Mesenchymal stem cell (in vitro differentiated cells and primary cell): ENCODE measurements at regions not wholly inside any gene's neighbourhood (a gene's known extent, or its start where the extent isn't known, plus 50 kb on each side); places are given as distances from the start of the nearest gene placed in this dataset.

Source experiments
- DNase-seq: peaks from one replicate; pipeline ENCODE4 v3.0.0-alpha.2; 2013
- H2AFZ ChIP-seq: one replicate; pipeline ENCODE4 v1.6.1; 2013; ENCODE audit warnings: low read depth, mild to moderate bottlenecking, control low read depth, inconsistent platforms, low read length, moderate library complexity
- H2AK5ac ChIP-seq: 2 replicates; pipeline ENCODE4 v1.6.1; 2013; ENCODE audit warnings: low read length, moderate library complexity, mild to moderate bottlenecking, inconsistent platforms; ENCODE audit not compliant: severe bottlenecking
- H2BK120ac ChIP-seq: one replicate; pipeline ENCODE4 v1.6.1; 2013; ENCODE audit warnings: low read depth, mild to moderate bottlenecking, inconsistent platforms, low read length, moderate library complexity
- H2BK12ac ChIP-seq, 2 experiments: one replicate each; pipeline ENCODE4 v1.6.1; 2013; ENCODE audit warnings: inconsistent platforms in 2 of 2, low read length in 2 of 2, mild to moderate bottlenecking in 2 of 2, moderate library complexity in 2 of 2, control low read depth in 1 of 2
- H2BK15ac ChIP-seq: one replicate; pipeline ENCODE4 v1.6.1; 2013; ENCODE audit warnings: mild to moderate bottlenecking, low read depth, inconsistent platforms; ENCODE audit not compliant: poor library complexity, severe bottlenecking
- H2BK5ac ChIP-seq: 2 replicates; pipeline ENCODE4 v1.6.1; 2013; ENCODE audit warnings: low read depth, mild to moderate bottlenecking, low read length, control low read depth, inconsistent platforms; ENCODE audit not compliant: poor library complexity, severe bottlenecking
- H3K14ac ChIP-seq, 2 experiments: one replicate each; pipeline ENCODE4 v1.6.1; 2013; ENCODE audit warnings: inconsistent platforms in 2 of 2, low read length in 2 of 2, control low read depth in 1 of 2, mild to moderate bottlenecking in 1 of 2, moderate library complexity in 1 of 2
- H3K18ac ChIP-seq, 2 experiments: one replicate each; pipeline ENCODE4 v1.6.1; 2013; ENCODE audit warnings: inconsistent platforms in 2 of 2, low read length in 2 of 2, control low read depth in 1 of 2, low read depth in 1 of 2, mild to moderate bottlenecking in 1 of 2
- H3K23ac ChIP-seq, 2 experiments: one replicate each; pipeline ENCODE4 v1.6.1; 2013; ENCODE audit warnings: inconsistent platforms in 2 of 2, low read length in 2 of 2, mild to moderate bottlenecking in 2 of 2, moderate library complexity in 2 of 2, control low read depth in 1 of 2
- H3K27ac ChIP-seq: 2 replicates; pipeline ENCODE4 v1.5.1; 2013; ENCODE audit warnings: mild to moderate bottlenecking, moderate library complexity, low read length, control low read depth, inconsistent platforms; ENCODE audit not compliant: poor library complexity, severe bottlenecking
- H3K27me3 ChIP-seq, 2 experiments: 2 replicates each; pipeline versions ENCODE4 v1.6.1 to v1.7.0; 2013; ENCODE audit warnings: low read length in 2 of 2, mild to moderate bottlenecking in 2 of 2, moderate library complexity in 2 of 2, control low read depth in 1 of 2, inconsistent platforms in 1 of 2; ENCODE audit not compliant: control insufficient read depth in 1 of 2, insufficient read depth in 1 of 2
- H3K36me3 ChIP-seq, 2 experiments: 2 replicates each; pipeline versions ENCODE4 v1.6.1 to v1.7.0; 2013; ENCODE audit warnings: low read length in 2 of 2, control low read depth in 1 of 2, inconsistent platforms in 1 of 2, low read depth in 1 of 2, mild to moderate bottlenecking in 1 of 2; ENCODE audit not compliant: insufficient read depth in 2 of 2, control insufficient read depth in 1 of 2
- H3K4ac ChIP-seq, 2 experiments: one replicate each; pipeline ENCODE4 v1.6.1; 2013; ENCODE audit warnings: inconsistent platforms in 2 of 2, low read length in 2 of 2, mild to moderate bottlenecking in 2 of 2, moderate library complexity in 2 of 2, control low read depth in 1 of 2, low read depth in 1 of 2
- H3K4me1 ChIP-seq: 2 replicates; pipeline ENCODE4 v1.6.1; 2013; ENCODE audit warnings: low read depth, low read length, control low read depth; ENCODE audit not compliant: control insufficient read depth, insufficient read depth
- H3K4me2 ChIP-seq: 2 replicates; pipeline ENCODE4 v1.6.1; 2013; ENCODE audit warnings: low read length, mild to moderate bottlenecking, inconsistent platforms; ENCODE audit not compliant: poor library complexity, severe bottlenecking
- H3K4me3 ChIP-seq, 2 experiments: 2 replicates each; pipeline versions ENCODE4 v1.5.1 to v1.7.0; 2013; ENCODE audit warnings: low read length in 2 of 2, mild to moderate bottlenecking in 2 of 2, control low read depth in 1 of 2, low read depth in 1 of 2; ENCODE audit not compliant: insufficient read depth in 1 of 2
- H3K79me1 ChIP-seq: replicated peaks from 2 replicates; pipeline ENCODE4 v1.6.1; 2013; ENCODE audit warnings: mild to moderate bottlenecking, control low read depth, low read length, inconsistent platforms; ENCODE audit not compliant: poor library complexity, severe bottlenecking
- H3K9ac ChIP-seq: 2 replicates; pipeline ENCODE4 v1.7.0; 2013; ENCODE audit warnings: mild to moderate bottlenecking, low read length, moderate library complexity
- H3K9me3 ChIP-seq: 2 replicates; pipeline ENCODE4 v1.7.0; 2013; ENCODE audit warnings: mild to moderate bottlenecking, low read length; ENCODE audit not compliant: control insufficient read depth
- H4K8ac ChIP-seq: one replicate; pipeline ENCODE4 v1.6.1; 2013; ENCODE audit warnings: inconsistent platforms, mild to moderate bottlenecking, low read length, moderate library complexity
- H4K91ac ChIP-seq: one replicate; pipeline ENCODE4 v1.6.1; 2013; ENCODE audit warnings: mild to moderate bottlenecking, low read length, inconsistent platforms
- WGBS: methylation state at CpG from one replicate; pipeline ENCODE4 v1.1.7; 2013; ENCODE audit warnings: mixed read lengths; 5-methylcytosine and 5-hydroxymethylcytosine counted together

GRCh38 chr1:37305108-37305507 lies 169.3 kb upstream of the ZC3H12A start:
- Histone ChIP-seq H3K4me1 (no peaks in the 10 kb centered on the region), H4K91ac (no peak overlapping the region), H2BK12ac (no peak overlapping the region), H3K14ac (no peak overlapping the region), H2BK5ac (no peak overlapping the region), H3K79me1 (no peaks in the 10 kb centered on the region), H4K8ac (no peak overlapping the region), H3K4me3 (no peak overlapping the region), H2AK5ac (no peak overlapping the region), H3K23ac (no peak overlapping the region), H3K36me3 (no peaks in the 10 kb centered on the region), H3K4me2 (no peak overlapping the region), H3K4ac (no peak overlapping the region), H2AFZ (no peak overlapping the region), H3K27ac (no peak overlapping the region), H3K9me3 (no peaks in the 10 kb centered on the region), H2BK120ac (no peak overlapping the region), H3K27me3 (peaks cover 0 to 8% of the 10 kb centered on the region in 2 experiments), H3K18ac (no peak overlapping the region), H2BK15ac (no peak overlapping the region), H3K9ac (no peak overlapping the region)
- WGBS, result 95% methylated on average over 1 of the region's 1 CpG
- DNase-seq, result no peak

- no peaks in the 10 kb centered on the region for H3K9me3 ChIP-seq
- H3K9ac ChIP-seq, result no peak overlapping the region
- H3K18ac ChIP-seq, result no peak overlapping the region
- H2BK12ac ChIP-seq, result no peak overlapping the region
- H3K36me3 ChIP-seq, result no peaks in the 10 kb centered on the region
- no peaks in the 10 kb centered on the region for H3K79me1 ChIP-seq
- H3K4me2 ChIP-seq, result no peak overlapping the region
- H4K91ac ChIP-seq, result no peak overlapping the region
- H4K8ac ChIP-seq, result no peak overlapping the region
- H3K23ac ChIP-seq, result no peak overlapping the region
- H3K4me1 ChIP-seq, result no peaks in the 10 kb centered on the region
- H3K4ac ChIP-seq, result no peak overlapping the region
- no peak for DNase-seq
- no peak overlapping the region for H3K27ac ChIP-seq
- no peak overlapping the region for H2BK120ac ChIP-seq
- H2AFZ ChIP-seq, result no peak overlapping the region
- no peak overlapping the region for H3K4me3 ChIP-seq
- 63% methylated on average over 7 of the region's 7 CpGs for WGBS
- H2AK5ac ChIP-seq, result no peak overlapping the region
- no peak overlapping the region for H2BK5ac ChIP-seq
- no peak overlapping the region for H2BK15ac ChIP-seq
- peaks cover 0 to 10% of the 10 kb centered on the region in 2 experiments for H3K27me3 ChIP-seq
- H3K14ac ChIP-seq, result no peak overlapping the region
Measured at GRCh38 chr1:37305841-37306240, 168.5 kb upstream of the ZC3H12A start.

DNA sequence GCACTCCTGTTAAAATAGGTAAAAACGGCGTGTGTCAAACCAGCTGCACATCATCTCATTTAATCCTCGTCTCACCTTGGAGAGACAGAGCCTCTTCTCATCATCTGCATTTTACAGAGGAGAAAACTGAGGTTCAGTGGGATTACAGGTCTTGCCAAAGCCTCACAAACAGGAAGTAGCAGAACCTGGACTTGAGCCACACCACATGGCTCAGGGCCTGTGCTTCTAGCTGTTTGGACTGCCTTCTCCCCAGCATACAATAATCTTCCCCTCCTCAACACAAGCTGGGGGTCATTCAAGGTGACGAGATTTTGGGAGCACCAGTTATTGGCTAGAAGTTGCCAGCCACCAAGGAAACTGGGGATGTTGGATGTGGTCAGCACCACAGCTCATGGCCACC lies 167.9 kb upstream of the ZC3H12A start:
- Histone ChIP-seq H3K27ac (no peak overlapping the region), H2BK15ac (no peak overlapping the region), H2BK5ac (no peak overlapping the region), H3K14ac (no peak overlapping the region), H2AK5ac (no peak overlapping the region), H2AFZ (no peak overlapping the region), H3K9ac (no peak overlapping the region), H2BK120ac (no peak overlapping the region), H3K4me1 (no peaks in the 10 kb centered on the region), H3K4ac (no peak overlapping the region), H3K23ac (no peak overlapping the region), H3K4me2 (no peak overlapping the region), H3K4me3 (no peak overlapping the region), H3K79me1 (no peaks in the 10 kb centered on the region), H3K27me3 (peaks cover 0 to 3% of the 10 kb centered on the region in 2 experiments), H2BK12ac (no peak overlapping the region), H4K91ac (no peak overlapping the region), H4K8ac (no peak overlapping the region), H3K18ac (no peak overlapping the region), H3K9me3 (no peaks in the 10 kb centered on the region), H3K36me3 (no peaks in the 10 kb centered on the region)
- WGBS, result 75% methylated on average over 4 of the region's 4 CpGs
- DNase-seq, result no peak

- Histone ChIP-seq H2BK5ac (no peak overlapping the region), H3K27ac (no peak overlapping the region), H3K9me3 (no peaks in the 10 kb centered on the region), H3K4me3 (no peak overlapping the region), H3K79me1 (no peaks in the 10 kb centered on the region), H2BK120ac (no peak overlapping the region), H2BK15ac (no peak overlapping the region), H3K36me3 (no peaks in the 10 kb centered on the region), H3K18ac (no peak overlapping the region), H3K14ac (no peak overlapping the region), H4K91ac (no peak overlapping the region), H2AFZ (no peak overlapping the region), H4K8ac (no peak overlapping the region), H3K9ac (no peak overlapping the region), H3K4ac (no peak overlapping the region), H3K4me1 (no peaks in the 10 kb centered on the region), H2BK12ac (no peak overlapping the region), H3K23ac (no peak overlapping the region), H3K4me2 (no peak overlapping the region), H2AK5ac (no peak overlapping the region), H3K27me3 (peaks cover 0 to 5% of the 10 kb centered on the region in 2 experiments)
- WGBS, result 84% methylated on average over 11 of the region's 11 CpGs
- no peak for DNase-seq
Measured at GRCh38 chr1:37306871-37307270, 167.5 kb upstream of the ZC3H12A start.
